ENCODE measurements at regions not wholly inside any gene's neighbourhood (a gene's known extent, or its start where the extent isn't known, plus 50 kb on each side); places are given as distances from the start of the nearest gene placed in this dataset.

- no peak for TF ChIP-seq CTCF (IDR thresholded peaks at IDR 0.05)
- TF ChIP-seq POLR2A (IDR thresholded peaks at IDR 0.05): no peak
These were observed 304.1 kb downstream of the RFPL4B start for GRCh38 chr6:112651239-112651638.

All from ovary (tissue), 3 donors.